HEK293 (cell line): ENCODE measurements at regions not wholly inside any gene's neighbourhood (a gene's known extent, or its start where the extent isn't known, plus 50 kb on each side); places are given as distances from the start of the nearest gene placed in this dataset.

ENCODE experiments used
- CTCF ChIA-PET: fragments of 350-600 bp; formaldehyde crosslinking; extraction: SDS; loops from one replicate; lab custom pipeline; 2021; ENCODE audit warnings: antibody characterized with exemption; lab: Yijun Ruan, JAX
- POLR2A ChIA-PET: fragments of 300-600 bp; formaldehyde crosslinking; extraction: SDS; loops from one replicate; lab custom pipeline; 2020; ENCODE audit warnings: antibody characterized with exemption, inconsistent platforms; lab: Yijun Ruan, JAX
- H3K27ac ChIP-seq: fragments of 200-500 bp; sonication (Bioruptor generic); 2 replicates; pipeline ENCODE4 v1.5.1; 2014; ENCODE audit warnings: low read depth, low read length, control low read depth, inconsistent platforms; ENCODE audit errors: extremely low read depth
- H3K36me3 ChIP-seq, 2 experiments: fragments of 200-500 bp in 1 of 2; sonication (Bioruptor generic) in 1 of 2; 1 replicate in 1 of 2; 2 replicates in 1 of 2; pipeline ENCODE4 v1.5.1; 2014 to 2017; ENCODE audit warnings: inconsistent platforms in 2 of 2, low read length in 2 of 2; ENCODE audit not compliant: control insufficient read depth in 2 of 2, insufficient read depth in 1 of 2
- H3K4me1 ChIP-seq: fragments of 200-500 bp; sonication (Bioruptor generic); 2 replicates; pipeline ENCODE4 v1.5.1; 2014; ENCODE audit warnings: mild to moderate bottlenecking, low read length, inconsistent platforms; ENCODE audit not compliant: control insufficient read depth, insufficient read depth
- H3K4me3 ChIP-seq: 2 replicates; pipeline ENCODE4 v1.5.1; 2011; ENCODE audit warnings: low read depth, mild to moderate bottlenecking, control low read depth, low read length, moderate library complexity
- H3K9me3 ChIP-seq: fragments of 200-500 bp; sonication (Bioruptor generic); 2 replicates; pipeline ENCODE4 v1.5.1; 2014; ENCODE audit warnings: low read depth, low read length, inconsistent platforms; ENCODE audit not compliant: control insufficient read depth, insufficient read depth
- SALL2 ChIP-seq: fragments of 450-650 bp; formaldehyde crosslinking; IDR thresholded peaks from 2 replicates; pipeline ENCODE4 v1.5.0; 2017; ENCODE audit warnings: missing biosample characterization, mild to moderate bottlenecking, missing genetic modification characterization, borderline replicate concordance
- TCF7L2 ChIP-seq: IDR thresholded peaks from 2 replicates; pipeline ENCODE4 v1.6.1; 2011; ENCODE audit warnings: low read depth, mild to moderate bottlenecking, inconsistent platforms, low read length, moderate library complexity, borderline replicate concordance
- ZBTB20 ChIP-seq: fragments of 450-650 bp; formaldehyde crosslinking; IDR thresholded peaks from 2 replicates; pipeline ENCODE4 v1.5.1; 2016; ENCODE audit warnings: missing biosample characterization, missing genetic modification characterization
- ZBTB48 ChIP-seq: fragments of 450-650 bp; formaldehyde crosslinking; IDR thresholded peaks from 2 replicates; pipeline ENCODE4 v1.5.1; 2016; ENCODE audit warnings: missing biosample characterization, missing genetic modification characterization
- ZNF223 ChIP-seq: fragments of 450-650 bp; formaldehyde crosslinking; IDR thresholded peaks from 2 replicates; pipeline ENCODE4 v1.5.1; 2016; ENCODE audit warnings: missing biosample characterization, missing genetic modification characterization
- ZNF23 ChIP-seq: fragments of 450-650 bp; formaldehyde crosslinking; IDR thresholded peaks from 2 replicates; pipeline ENCODE4 v1.5.1; 2016; ENCODE audit warnings: missing biosample characterization, missing genetic modification characterization, borderline replicate concordance
- ZNF341 ChIP-seq: fragments of 450-650 bp; formaldehyde crosslinking; IDR thresholded peaks from 2 replicates; pipeline ENCODE4; 2016; ENCODE audit warnings: low read depth, missing biosample characterization, missing genetic modification characterization
- ZNF621 ChIP-seq: fragments of 450-650 bp; formaldehyde crosslinking; IDR thresholded peaks from 2 replicates; pipeline ENCODE4 v1.5.1; 2017; ENCODE audit warnings: missing biosample characterization, missing genetic modification characterization
- ZNF76 ChIP-seq: fragments of 450-650 bp; formaldehyde crosslinking; IDR thresholded peaks from 2 replicates; pipeline ENCODE4; 2016; ENCODE audit warnings: low read depth, missing biosample characterization, missing genetic modification characterization, borderline replicate concordance
- TF ChIP-seq, protein P1 (sequence below): fragments of 450-650 bp; formaldehyde crosslinking; IDR thresholded peaks from 2 replicates; pipeline ENCODE4 v1.5.1; 2016; ENCODE audit warnings: missing biosample characterization, missing genetic modification characterization
- TF ChIP-seq, protein P2 (sequence below): fragments of 450-650 bp; formaldehyde crosslinking; IDR thresholded peaks from 2 replicates; pipeline ENCODE4 v1.5.1; 2016; ENCODE audit warnings: missing biosample characterization, missing genetic modification characterization, borderline replicate concordance
- TF ChIP-seq, protein P3 (sequence below): fragments of 450-650 bp; formaldehyde crosslinking; IDR thresholded peaks from 2 replicates; pipeline ENCODE4 v1.5.1; 2016; ENCODE audit warnings: missing biosample characterization, missing genetic modification characterization
- TF ChIP-seq, protein P4 (sequence below): fragments of 450-650 bp; formaldehyde crosslinking; IDR thresholded peaks from 2 replicates; pipeline ENCODE4 v1.5.1; 2016; ENCODE audit warnings: missing biosample characterization, missing genetic modification characterization
- TF ChIP-seq, protein P5 (sequence below): fragments of 450-650 bp; formaldehyde crosslinking; IDR thresholded peaks from 2 replicates; pipeline ENCODE4 v1.5.1; 2016; ENCODE audit warnings: missing biosample characterization, missing genetic modification characterization

DNA sequence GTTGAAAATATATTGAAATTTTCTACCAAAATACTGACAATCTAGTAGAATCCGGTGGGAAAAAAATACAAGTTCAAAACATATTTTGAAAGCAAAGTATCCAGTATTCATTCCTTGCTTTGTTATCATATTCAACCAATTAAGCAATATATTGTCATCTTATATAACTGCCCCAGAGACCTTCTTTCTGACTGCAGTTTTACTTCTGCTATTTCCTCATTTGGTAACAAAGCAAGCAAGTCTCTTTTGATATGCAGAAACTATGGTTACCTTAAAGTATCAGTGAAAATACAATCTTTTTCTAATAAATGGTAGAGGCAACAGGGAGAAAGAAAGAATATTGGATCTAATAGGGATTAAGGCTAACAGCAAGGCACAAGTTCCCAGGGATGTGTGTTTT lies 663.7 kb upstream of the MEF2C start:
- H3K9me3 ChIP-seq, result no peaks in the 10 kb centered on the region
- TF ChIP-seq SALL2 (tag by site-specific recombination) (no peak), ZNF76 (no peak), ZBTB48 (tag by site-specific recombination) (no peak), ZNF223 (tag by site-specific recombination) (no peak)
- TF ChIP-seq, protein P1, sequence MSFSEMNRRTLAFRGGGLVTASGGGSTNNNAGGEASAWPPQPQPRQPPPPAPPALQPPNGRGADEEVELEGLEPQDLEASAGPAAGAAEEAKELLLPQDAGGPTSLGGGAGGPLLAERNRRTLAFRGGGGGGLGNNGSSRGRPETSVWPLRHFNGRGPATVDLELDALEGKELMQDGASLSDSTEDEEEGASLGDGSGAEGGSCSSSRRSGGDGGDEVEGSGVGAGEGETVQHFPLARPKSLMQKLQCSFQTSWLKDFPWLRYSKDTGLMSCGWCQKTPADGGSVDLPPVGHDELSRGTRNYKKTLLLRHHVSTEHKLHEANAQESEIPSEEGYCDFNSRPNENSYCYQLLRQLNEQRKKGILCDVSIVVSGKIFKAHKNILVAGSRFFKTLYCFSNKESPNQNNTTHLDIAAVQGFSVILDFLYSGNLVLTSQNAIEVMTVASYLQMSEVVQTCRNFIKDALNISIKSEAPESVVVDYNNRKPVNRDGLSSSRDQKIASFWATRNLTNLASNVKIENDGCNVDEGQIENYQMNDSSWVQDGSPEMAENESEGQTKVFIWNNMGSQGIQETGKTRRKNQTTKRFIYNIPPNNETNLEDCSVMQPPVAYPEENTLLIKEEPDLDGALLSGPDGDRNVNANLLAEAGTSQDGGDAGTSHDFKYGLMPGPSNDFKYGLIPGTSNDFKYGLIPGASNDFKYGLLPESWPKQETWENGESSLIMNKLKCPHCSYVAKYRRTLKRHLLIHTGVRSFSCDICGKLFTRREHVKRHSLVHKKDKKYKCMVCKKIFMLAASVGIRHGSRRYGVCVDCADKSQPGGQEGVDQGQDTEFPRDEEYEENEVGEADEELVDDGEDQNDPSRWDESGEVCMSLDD (tag by site-specific recombination), result no peak
- TF ChIP-seq, protein P2, sequence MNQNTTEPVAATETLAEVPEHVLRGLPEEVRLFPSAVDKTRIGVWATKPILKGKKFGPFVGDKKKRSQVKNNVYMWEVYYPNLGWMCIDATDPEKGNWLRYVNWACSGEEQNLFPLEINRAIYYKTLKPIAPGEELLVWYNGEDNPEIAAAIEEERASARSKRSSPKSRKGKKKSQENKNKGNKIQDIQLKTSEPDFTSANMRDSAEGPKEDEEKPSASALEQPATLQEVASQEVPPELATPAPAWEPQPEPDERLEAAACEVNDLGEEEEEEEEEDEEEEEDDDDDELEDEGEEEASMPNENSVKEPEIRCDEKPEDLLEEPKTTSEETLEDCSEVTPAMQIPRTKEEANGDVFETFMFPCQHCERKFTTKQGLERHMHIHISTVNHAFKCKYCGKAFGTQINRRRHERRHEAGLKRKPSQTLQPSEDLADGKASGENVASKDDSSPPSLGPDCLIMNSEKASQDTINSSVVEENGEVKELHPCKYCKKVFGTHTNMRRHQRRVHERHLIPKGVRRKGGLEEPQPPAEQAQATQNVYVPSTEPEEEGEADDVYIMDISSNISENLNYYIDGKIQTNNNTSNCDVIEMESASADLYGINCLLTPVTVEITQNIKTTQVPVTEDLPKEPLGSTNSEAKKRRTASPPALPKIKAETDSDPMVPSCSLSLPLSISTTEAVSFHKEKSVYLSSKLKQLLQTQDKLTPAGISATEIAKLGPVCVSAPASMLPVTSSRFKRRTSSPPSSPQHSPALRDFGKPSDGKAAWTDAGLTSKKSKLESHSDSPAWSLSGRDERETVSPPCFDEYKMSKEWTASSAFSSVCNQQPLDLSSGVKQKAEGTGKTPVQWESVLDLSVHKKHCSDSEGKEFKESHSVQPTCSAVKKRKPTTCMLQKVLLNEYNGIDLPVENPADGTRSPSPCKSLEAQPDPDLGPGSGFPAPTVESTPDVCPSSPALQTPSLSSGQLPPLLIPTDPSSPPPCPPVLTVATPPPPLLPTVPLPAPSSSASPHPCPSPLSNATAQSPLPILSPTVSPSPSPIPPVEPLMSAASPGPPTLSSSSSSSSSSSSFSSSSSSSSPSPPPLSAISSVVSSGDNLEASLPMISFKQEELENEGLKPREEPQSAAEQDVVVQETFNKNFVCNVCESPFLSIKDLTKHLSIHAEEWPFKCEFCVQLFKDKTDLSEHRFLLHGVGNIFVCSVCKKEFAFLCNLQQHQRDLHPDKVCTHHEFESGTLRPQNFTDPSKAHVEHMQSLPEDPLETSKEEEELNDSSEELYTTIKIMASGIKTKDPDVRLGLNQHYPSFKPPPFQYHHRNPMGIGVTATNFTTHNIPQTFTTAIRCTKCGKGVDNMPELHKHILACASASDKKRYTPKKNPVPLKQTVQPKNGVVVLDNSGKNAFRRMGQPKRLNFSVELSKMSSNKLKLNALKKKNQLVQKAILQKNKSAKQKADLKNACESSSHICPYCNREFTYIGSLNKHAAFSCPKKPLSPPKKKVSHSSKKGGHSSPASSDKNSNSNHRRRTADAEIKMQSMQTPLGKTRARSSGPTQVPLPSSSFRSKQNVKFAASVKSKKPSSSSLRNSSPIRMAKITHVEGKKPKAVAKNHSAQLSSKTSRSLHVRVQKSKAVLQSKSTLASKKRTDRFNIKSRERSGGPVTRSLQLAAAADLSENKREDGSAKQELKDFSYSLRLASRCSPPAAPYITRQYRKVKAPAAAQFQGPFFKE (tag by site-specific recombination), result no peak
- TF ChIP-seq, all 188 proteins: peak for 0
- ChIA-PET POLR2A (no interaction called here), CTCF (no interaction called here)
- Histone ChIP-seq H3K4me1 (no peaks in the 10 kb centered on the region), H3K36me3 (no peaks in the 10 kb centered on the region), H3K27ac (no peak overlapping the region), H3K4me3 (no peak overlapping the region)

DNA sequence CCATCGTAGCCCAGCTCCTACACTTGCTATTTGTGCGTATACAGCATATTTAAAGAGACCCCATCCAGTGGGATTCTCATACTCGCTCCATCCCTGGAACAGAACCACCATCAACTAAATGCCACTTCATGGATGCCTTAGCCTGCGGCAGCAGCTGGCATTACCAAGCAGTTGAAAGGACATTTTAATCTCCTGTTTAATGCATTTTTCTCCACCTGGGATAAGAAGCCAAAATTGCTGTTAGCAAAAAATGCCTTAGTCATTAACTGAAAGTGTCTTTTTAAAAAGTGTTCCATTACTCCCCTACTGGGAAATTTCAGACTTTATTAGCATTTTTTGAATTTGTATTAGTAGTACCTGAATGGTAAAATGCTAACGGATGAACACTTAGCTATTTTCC lies 662.6 kb upstream of the MEF2C start:
- Histone ChIP-seq H3K36me3 (no peaks in the 10 kb centered on the region), H3K9me3 (no peaks in the 10 kb centered on the region), H3K4me3 (no peak overlapping the region), H3K4me1 (no peaks in the 10 kb centered on the region), H3K27ac (no peak overlapping the region)
- ChIA-PET POLR2A (no interaction called here), CTCF (interaction anchor here (1.1 kb wide), 1 partner anchor 38 kb away, joined by 3 read pairs; no protein-coding TSS in a partner anchor)
- TF ChIP-seq, protein P3, sequence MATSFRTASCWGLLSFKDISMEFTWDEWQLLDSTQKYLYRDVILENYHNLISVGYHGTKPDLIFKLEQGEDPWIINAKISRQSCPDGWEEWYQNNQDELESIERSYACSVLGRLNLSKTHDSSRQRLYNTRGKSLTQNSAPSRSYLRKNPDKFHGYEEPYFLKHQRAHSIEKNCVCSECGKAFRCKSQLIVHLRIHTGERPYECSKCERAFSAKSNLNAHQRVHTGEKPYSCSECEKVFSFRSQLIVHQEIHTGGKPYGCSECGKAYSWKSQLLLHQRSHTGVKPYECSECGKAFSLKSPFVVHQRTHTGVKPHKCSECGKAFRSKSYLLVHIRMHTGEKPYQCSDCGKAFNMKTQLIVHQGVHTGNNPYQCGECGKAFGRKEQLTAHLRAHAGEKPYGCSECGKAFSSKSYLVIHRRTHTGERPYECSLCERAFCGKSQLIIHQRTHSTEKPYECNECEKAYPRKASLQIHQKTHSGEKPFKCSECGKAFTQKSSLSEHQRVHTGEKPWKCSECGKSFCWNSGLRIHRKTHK (tag by site-specific recombination), result no peak
- TF ChIP-seq, protein P4, sequence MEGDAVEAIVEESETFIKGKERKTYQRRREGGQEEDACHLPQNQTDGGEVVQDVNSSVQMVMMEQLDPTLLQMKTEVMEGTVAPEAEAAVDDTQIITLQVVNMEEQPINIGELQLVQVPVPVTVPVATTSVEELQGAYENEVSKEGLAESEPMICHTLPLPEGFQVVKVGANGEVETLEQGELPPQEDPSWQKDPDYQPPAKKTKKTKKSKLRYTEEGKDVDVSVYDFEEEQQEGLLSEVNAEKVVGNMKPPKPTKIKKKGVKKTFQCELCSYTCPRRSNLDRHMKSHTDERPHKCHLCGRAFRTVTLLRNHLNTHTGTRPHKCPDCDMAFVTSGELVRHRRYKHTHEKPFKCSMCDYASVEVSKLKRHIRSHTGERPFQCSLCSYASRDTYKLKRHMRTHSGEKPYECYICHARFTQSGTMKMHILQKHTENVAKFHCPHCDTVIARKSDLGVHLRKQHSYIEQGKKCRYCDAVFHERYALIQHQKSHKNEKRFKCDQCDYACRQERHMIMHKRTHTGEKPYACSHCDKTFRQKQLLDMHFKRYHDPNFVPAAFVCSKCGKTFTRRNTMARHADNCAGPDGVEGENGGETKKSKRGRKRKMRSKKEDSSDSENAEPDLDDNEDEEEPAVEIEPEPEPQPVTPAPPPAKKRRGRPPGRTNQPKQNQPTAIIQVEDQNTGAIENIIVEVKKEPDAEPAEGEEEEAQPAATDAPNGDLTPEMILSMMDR (tag by site-specific recombination), result no peak
- TF ChIP-seq ZBTB20 (tag by site-specific recombination) (no peak), ZNF621 (tag by site-specific recombination) (no peak), ZNF341 (no peak), ZNF23 (no peak), TCF7L2 (no peak)
- TF ChIP-seq, protein P5, sequence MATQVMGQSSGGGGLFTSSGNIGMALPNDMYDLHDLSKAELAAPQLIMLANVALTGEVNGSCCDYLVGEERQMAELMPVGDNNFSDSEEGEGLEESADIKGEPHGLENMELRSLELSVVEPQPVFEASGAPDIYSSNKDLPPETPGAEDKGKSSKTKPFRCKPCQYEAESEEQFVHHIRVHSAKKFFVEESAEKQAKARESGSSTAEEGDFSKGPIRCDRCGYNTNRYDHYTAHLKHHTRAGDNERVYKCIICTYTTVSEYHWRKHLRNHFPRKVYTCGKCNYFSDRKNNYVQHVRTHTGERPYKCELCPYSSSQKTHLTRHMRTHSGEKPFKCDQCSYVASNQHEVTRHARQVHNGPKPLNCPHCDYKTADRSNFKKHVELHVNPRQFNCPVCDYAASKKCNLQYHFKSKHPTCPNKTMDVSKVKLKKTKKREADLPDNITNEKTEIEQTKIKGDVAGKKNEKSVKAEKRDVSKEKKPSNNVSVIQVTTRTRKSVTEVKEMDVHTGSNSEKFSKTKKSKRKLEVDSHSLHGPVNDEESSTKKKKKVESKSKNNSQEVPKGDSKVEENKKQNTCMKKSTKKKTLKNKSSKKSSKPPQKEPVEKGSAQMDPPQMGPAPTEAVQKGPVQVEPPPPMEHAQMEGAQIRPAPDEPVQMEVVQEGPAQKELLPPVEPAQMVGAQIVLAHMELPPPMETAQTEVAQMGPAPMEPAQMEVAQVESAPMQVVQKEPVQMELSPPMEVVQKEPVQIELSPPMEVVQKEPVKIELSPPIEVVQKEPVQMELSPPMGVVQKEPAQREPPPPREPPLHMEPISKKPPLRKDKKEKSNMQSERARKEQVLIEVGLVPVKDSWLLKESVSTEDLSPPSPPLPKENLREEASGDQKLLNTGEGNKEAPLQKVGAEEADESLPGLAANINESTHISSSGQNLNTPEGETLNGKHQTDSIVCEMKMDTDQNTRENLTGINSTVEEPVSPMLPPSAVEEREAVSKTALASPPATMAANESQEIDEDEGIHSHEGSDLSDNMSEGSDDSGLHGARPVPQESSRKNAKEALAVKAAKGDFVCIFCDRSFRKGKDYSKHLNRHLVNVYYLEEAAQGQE (tag by site-specific recombination), result no peak
